IPS DF 6.9 (cell line): ENCODE measurements at regions not wholly inside any gene's neighbourhood (a gene's known extent, or its start where the extent isn't known, plus 50 kb on each side); places are given as distances from the start of the nearest gene placed in this dataset.

Experiments
- DNase-seq: peaks from one replicate; pipeline ENCODE4 v3.0.0-alpha.2; 2013; ENCODE audit warnings: low read depth, low spot score
- H3K27ac ChIP-seq: one replicate; pipeline ENCODE4 v1.5.1; 2013; ENCODE audit warnings: low read length, control low read depth
- H3K27me3 ChIP-seq: 2 replicates; pipeline ENCODE4 v1.6.1; 2013; ENCODE audit warnings: mild to moderate bottlenecking, low read length; ENCODE audit not compliant: control insufficient read depth, insufficient read depth
- H3K36me3 ChIP-seq: 2 replicates; pipeline ENCODE4 v1.6.1; 2013; ENCODE audit warnings: low read length; ENCODE audit not compliant: control insufficient read depth, insufficient read depth
- H3K4me1 ChIP-seq: 2 replicates; pipeline ENCODE4 v1.6.1; 2013; ENCODE audit warnings: low read length; ENCODE audit not compliant: control insufficient read depth, insufficient read depth
- H3K4me3 ChIP-seq: 2 replicates; pipeline ENCODE4 v1.5.1; 2013; ENCODE audit warnings: mild to moderate bottlenecking, low read length
- H3K9me3 ChIP-seq: 2 replicates; pipeline ENCODE4 v1.6.1; 2013; ENCODE audit warnings: low read length, inconsistent platforms; ENCODE audit not compliant: control insufficient read depth, insufficient read depth
- WGBS: extraction: QIAGEN DNeasy Blood & Tissue Kit; methylation state at CpG from one replicate; pipeline ENCODE4 v1.1.7; 2013; ENCODE audit warnings: mixed read lengths, missing lambda C conversion rate; ENCODE audit not compliant: insufficient read length, insufficient coverage; 5-methylcytosine and 5-hydroxymethylcytosine counted together

DNA sequence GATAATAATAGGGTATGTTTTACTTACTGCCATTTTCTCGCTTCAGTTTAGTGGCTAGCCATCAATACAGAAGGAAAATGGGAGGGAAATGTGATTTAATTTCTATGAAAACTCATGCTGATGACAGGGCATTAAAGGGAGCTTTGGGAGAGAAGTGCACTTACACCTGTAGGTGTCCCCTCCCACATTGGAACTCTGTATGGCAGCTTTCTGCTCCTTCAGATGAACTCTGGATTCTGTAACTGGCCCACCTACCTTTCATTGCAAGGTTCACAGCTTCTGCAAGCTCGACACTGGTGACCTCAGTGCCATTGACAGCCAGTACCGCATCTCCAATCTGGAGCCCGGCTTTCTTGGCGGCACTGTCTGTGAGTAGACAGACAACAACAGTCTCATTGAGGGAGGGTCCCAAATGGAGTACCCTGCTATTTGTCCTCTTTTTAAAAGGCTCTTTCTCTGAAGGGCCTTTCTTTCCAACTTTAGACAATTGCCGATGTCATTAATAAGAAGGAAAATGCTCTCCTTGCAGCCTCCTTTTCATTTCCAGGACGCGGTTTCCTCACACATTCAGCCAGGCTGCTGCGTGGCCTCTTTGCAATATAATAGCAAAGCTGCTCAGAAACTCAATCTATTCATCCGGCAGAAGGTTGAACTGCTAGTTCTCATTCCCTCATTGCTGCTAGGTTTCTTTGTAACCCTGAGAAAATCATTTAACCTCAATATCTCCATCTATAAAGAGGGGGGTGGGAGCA, 63.6 kb downstream of the NUDT12 start:
- H3K4me3 ChIP-seq = no peak overlapping the region
- H3K27ac ChIP-seq = no peak overlapping the region
- no peaks in the 10 kb centered on the region for H3K9me3 ChIP-seq
- WGBS = no CpG with 5 or more reads among the region's 10 CpGs
- H3K4me1 ChIP-seq = peaks cover 1% of the 10 kb centered on the region; the same call in 1 of the 2 replicates
- DNase-seq = no peak
- H3K36me3 ChIP-seq = no peaks in the 10 kb centered on the region
- no peaks in the 10 kb centered on the region for H3K27me3 ChIP-seq

DNA sequence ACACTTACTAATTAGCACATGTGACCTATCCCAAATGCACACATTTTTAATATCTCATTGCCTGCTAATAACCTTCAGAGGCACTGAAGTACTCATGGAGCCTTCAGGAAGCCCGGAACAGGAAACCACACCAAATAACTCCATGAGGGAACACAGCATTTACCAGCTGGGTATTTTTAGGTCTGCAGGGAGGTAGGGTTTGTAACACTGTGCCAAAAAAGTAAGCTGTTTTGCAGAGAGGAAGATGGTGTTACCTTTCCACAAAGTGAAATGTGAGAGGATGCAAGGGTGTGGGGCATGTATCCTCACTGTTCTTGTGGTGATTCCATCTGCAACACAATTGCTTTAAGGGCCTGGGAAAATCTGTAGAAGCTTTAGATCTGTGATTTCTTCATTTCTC, 64.4 kb downstream of the NUDT12 start:
- H3K4me3 ChIP-seq = no peak overlapping the region
- DNase-seq = no peak
- H3K9me3 ChIP-seq = no peaks in the 10 kb centered on the region
- H3K27me3 ChIP-seq = no peaks in the 10 kb centered on the region
- H3K27ac ChIP-seq = no peak overlapping the region
- H3K36me3 ChIP-seq = no peaks in the 10 kb centered on the region
- peaks cover 1% of the 10 kb centered on the region; the same call in 1 of the 2 replicates for H3K4me1 ChIP-seq
- no CpG with 5 or more reads among the region's 1 CpG for WGBS

DNA sequence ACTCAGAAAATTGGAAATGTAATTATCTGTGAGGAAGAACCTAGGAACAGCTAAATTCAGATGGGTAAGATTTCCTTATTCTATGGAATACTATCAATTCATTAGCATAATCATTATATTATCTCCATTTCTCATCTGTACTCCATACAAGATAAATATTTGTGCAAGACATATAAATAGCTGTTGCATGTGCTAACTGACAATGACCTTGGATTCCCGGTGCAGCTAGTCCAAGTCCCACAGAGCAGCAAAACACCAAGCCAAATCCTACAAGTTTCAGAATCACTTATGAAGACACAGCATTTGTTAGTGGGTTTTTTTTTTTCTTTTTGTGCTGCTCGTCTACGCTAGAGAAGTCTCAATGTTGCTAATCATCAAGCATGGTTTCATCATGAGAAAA, 64.8 kb downstream of the NUDT12 start:
- H3K27ac ChIP-seq = no peak overlapping the region

DNA sequence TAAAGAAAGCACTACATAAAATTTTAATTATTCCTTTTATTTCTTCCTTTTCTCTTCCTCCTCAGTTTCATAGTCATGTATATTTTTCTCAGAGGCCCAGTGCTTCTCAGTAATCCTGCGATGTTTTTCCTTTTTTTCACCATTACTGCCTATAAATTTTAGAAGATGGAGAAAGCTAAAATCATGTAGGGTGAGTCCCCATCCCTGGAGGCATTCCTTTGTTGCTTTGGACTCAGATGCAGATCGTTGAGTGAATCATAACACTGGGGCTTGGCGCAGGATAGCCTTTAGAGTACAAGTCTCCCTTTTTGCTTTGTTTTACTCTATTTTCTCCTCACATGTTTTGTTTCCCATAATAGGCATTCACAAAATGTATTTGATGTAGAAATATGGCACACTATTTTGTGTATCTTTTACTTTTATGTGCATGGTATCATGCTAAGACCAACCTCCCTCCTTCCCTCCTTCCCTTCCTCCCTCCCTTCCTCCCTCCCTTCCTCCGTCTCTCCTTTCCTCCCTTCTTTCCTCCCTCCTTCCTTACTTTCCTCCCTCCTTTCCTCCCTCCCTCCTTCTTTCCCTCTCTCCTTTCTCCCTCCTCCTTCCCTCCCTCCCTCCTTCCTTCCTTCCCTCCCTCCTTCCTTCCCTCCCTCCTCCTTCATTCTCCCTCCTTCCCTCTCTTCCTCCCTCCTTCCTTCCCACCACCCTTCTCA, 72.4 kb downstream of the NUDT12 start:
- no peaks in the 10 kb centered on the region for H3K9me3 ChIP-seq
- no peaks in the 10 kb centered on the region for H3K27me3 ChIP-seq
- DNase-seq = no peak
- H3K36me3 ChIP-seq = no peaks in the 10 kb centered on the region
- no peak overlapping the region for H3K4me3 ChIP-seq
- no peak overlapping the region for H3K27ac ChIP-seq
- peaks cover 2% of the 10 kb centered on the region; the same call in 1 of the 2 replicates for H3K4me1 ChIP-seq
- WGBS = no CpG with 5 or more reads among the region's 4 CpGs

More for the DNA sequence above, 64.8 kb downstream of the NUDT12 start:
- Histone ChIP-seq H3K4me3 (no peak overlapping the region), H3K27me3 (no peaks in the 10 kb centered on the region), H3K36me3 (no peaks in the 10 kb centered on the region), H3K4me1 (peaks cover 1% of the 10 kb centered on the region; the same call in 1 of the 2 replicates), H3K9me3 (no peaks in the 10 kb centered on the region)
- DNase-seq = no peak
- WGBS = no CpG with 5 or more reads among the region's 3 CpGs

DNA sequence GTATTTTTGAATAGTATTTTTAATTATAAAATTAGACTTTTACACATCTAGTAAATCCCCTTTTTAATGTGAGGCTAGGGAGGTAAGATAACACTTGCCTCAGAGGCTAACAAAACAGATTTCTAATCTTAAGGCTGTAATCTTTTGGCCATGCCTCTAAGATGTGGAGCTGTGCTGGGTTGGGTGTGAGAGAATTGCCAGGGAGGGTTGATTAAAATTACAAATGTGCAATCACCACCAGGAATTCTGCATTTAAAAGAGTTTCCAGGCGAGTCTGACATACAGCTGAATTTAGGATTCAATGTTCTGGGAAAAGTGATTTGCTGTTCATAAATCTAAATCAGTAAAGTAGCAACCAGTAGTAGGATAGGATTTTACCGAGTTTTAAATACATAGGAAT, 73.3 kb downstream of the NUDT12 start:
- Histone ChIP-seq H3K9me3 (no peaks in the 10 kb centered on the region), H3K4me3 (no peak overlapping the region), H3K4me1 (peaks cover 2% of the 10 kb centered on the region; the same call in 1 of the 2 replicates), H3K27ac (no peak overlapping the region), H3K36me3 (no peaks in the 10 kb centered on the region), H3K27me3 (no peaks in the 10 kb centered on the region)
- DNase-seq = no peak
- WGBS = no CpG with 5 or more reads among the region's 2 CpGs

DNA sequence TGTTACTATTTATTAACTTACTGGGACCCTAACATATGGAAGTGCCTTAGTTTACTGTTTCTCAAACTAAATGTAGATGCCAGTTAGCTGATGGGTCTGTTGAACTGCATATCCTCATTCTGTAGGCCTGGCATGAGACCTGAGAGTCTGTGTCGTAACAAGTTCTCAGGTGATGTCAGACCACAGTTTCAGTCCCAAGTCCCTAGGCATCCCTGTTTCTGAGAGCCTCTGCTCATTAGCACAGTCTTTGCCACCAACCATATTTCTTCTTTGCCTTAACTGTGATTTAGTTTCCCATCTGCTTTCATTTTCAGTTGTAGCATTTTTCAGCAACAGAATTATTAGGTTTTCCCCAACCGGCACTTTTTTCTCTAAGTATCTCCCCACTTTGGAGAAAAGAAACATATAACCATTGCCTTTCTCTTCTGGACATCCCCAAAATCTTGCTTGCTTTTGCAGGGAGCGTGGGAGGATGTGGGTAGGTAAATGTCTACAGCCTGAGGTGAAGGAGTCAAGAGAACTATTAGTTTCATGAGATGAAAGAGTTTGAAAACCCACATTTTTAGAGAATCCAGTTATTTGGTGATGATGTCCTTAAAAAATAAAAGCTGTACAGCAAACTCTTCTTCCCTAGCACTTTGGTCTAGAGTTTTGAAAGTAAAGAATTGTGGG, 74.6 kb downstream of the NUDT12 start:
- Histone ChIP-seq H3K4me1 (peaks cover 2% of the 10 kb centered on the region; the same call in 1 of the 2 replicates), H3K27me3 (no peaks in the 10 kb centered on the region), H3K9me3 (no peaks in the 10 kb centered on the region), H3K36me3 (no peaks in the 10 kb centered on the region), H3K4me3 (no peak overlapping the region), H3K27ac (no peak overlapping the region)
- DNase-seq = no peak
- whole genome bisulfite sequencing = no CpG with 5 or more reads among the region's 3 CpGs

DNA sequence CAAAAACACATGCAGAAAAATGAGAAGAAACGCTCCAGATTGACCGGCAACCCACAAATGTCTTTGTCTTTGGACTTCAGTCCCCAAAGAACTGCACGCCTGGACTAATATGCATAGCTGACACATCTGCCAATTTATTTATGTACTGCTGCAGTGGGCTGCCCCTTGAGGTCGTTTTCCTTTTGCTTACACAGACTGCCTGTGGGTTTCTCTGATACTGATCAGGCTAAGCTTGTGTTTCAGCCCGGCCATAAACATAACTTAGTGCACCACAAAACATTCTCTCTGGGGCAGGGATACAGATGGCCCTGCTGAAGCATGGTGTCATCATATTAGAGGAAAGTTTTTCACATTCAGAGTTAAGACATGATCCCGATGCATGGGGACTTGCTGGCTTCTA, 75.4 kb downstream of the NUDT12 start:
- Histone ChIP-seq H3K9me3 (no peaks in the 10 kb centered on the region), H3K4me3 (no peak overlapping the region), H3K27me3 (no peaks in the 10 kb centered on the region), H3K27ac (no peak overlapping the region), H3K36me3 (no peaks in the 10 kb centered on the region), H3K4me1 (peaks cover 2% of the 10 kb centered on the region; the same call in 1 of the 2 replicates)
- WGBS = no CpG with 5 or more reads among the region's 6 CpGs
- DNase-seq = no peak

DNA sequence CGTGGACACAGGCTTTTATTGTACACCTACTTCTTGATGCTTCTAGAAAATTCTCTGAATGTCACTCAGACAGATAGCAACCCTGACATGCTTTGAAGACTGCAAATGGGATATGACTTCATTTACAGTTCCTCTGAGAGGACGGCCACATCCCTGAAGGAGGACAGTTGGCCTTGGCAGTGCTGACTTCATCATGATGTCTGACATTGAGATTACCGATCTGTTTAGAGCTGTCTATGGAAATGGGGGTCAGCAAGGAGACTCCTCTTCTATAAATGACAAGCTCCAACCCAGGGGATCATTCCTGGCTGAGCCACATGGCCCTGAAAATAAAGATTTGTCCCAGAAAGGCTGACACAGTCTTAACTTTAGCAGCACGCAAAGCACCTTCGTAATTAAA, 75.8 kb downstream of the NUDT12 start:
- H3K27ac ChIP-seq = no peak overlapping the region

DNA sequence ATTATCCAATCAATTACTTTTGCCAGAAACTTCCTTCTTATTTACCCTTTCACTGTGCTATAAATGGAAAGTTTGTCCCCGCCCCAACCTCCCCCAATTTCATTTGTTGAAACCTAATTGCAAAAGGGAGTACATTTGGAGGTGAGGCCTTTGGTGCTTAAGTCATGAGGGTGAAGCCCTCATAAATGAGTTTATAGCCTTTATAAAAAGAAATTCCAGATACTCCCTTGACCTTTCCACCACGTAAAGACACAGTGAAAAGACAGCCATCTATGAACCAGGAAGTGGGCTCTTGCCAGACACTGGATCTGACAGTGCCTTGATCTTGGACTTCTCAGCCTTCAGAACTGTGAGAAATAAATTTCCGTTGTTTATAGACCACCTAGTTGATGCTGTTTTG, 82.3 kb downstream of the NUDT12 start:
- Histone ChIP-seq H3K4me3 (no peak overlapping the region), H3K9me3 (no peaks in the 10 kb centered on the region), H3K27ac (no peak overlapping the region), H3K36me3 (no peaks in the 10 kb centered on the region), H3K27me3 (no peaks in the 10 kb centered on the region), H3K4me1 (no peaks in the 10 kb centered on the region)
- no peak for DNase-seq
- WGBS = no CpG with 5 or more reads among the region's 3 CpGs

More for the DNA sequence above, 75.8 kb downstream of the NUDT12 start:
- H3K27me3 ChIP-seq = no peaks in the 10 kb centered on the region
- H3K4me1 ChIP-seq = peaks cover 2% of the 10 kb centered on the region; the same call in 1 of the 2 replicates
- H3K36me3 ChIP-seq = no peaks in the 10 kb centered on the region
- H3K9me3 ChIP-seq = no peaks in the 10 kb centered on the region
- no CpG with 5 or more reads among the region's 5 CpGs for WGBS
- no peak overlapping the region for H3K4me3 ChIP-seq
- no peak for DNase-seq

DNA sequence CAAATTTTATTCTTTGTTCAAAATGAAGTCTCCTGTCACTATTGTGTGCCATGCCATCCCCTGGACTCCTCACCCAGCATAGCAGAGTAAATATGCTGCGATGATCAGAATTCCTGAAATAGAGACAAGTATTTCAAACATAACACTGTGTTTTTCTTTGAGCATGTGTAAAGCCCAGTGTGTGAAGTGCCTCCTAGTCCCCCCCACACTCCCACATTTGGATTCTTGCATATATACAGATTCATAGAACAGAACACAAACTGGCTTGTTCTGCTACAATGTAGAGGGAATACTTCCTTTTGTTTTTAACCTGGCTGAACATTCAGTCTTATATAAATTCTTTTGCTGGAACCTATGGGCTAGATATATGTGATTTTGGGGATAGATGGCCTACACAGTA, 84.9 kb downstream of the NUDT12 start:
- Histone ChIP-seq H3K9me3 (no peaks in the 10 kb centered on the region), H3K27ac (no peak overlapping the region), H3K27me3 (no peaks in the 10 kb centered on the region), H3K36me3 (no peaks in the 10 kb centered on the region), H3K4me1 (no peaks in the 10 kb centered on the region), H3K4me3 (no peak overlapping the region)
- no CpG with 5 or more reads among the region's 1 CpG for WGBS
- DNase-seq = no peak
